Right lobe of liver (tissue), 4 donors: ENCODE measurements at regions not wholly inside any gene's neighbourhood (a gene's known extent, or its start where the extent isn't known, plus 50 kb on each side); places are given as distances from the start of the nearest gene placed in this dataset.

ENCODE experiments used
- CTCF ChIP-seq, 4 donors: fragments of 200-600 bp in 3 of 4; fragments of 450-650 bp in 1 of 4; IDR thresholded peaks; one replicate each; pipeline versions ENCODE4 v1.5.1 to v1.8.0; 2016 to 2022; ENCODE audit warnings: antibody characterized with exemption in 4 of 4, mild to moderate bottlenecking in 2 of 4
- POLR2A ChIP-seq: fragments of 450-650 bp; IDR thresholded peaks from one replicate; pipeline ENCODE4 v1.6.1; 2017; ENCODE audit warnings: antibody characterized with exemption, mild to moderate bottlenecking
- donor health status: DM: no; HTN: no; CAD: no.
- donor health status: DM: no; HTN: no; CAD: no.
- donor health status: DM: no; HTN: yes; CAD: no.

DNA sequence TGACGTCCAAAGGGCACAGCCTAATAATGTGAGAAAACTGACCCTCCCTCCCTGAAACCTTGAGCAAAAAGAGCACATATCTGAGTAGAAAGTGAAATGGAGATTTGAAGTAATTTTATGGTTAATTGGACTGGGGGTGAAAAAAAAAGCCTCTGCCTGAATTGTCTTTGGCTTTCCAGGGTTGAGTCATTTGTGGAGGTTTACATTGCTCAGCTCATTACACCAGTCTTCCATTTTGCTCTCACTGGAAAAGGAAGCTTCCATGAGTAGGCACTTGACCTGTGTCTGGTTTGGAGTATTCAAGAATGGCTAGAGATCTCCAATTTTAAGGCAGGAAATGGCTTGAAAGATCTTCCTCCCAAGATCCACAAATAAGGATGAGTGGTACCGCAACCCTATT, 273.9 kb downstream of the PDCD6IP start:
- TF ChIP-seq CTCF (IDR thresholded peaks at IDR 0.05) = no peak
- TF ChIP-seq POLR2A = no peak
